ENCODE measurements at regions not wholly inside any gene's neighbourhood (a gene's known extent, or its start where the extent isn't known, plus 50 kb on each side); places are given as distances from the start of the nearest gene placed in this dataset.

GRCh38 chr12:90027041-90027440, 318.4 kb upstream of the ATP2B1 start:
- no peak for TF ChIP-seq CTCF (IDR thresholded peaks at IDR 0.05)
- TF ChIP-seq POLR2A (IDR thresholded peaks at IDR 0.05), result no peak

Data from heart left ventricle (tissue), 13 donors.